SK-N-DZ (cell line): ENCODE measurements at regions not wholly inside any gene's neighbourhood (a gene's known extent, or its start where the extent isn't known, plus 50 kb on each side); places are given as distances from the start of the nearest gene placed in this dataset.

ENCODE experiments used
- DNase-seq: peaks from one replicate; pipeline ENCODE4 v3.0.0-alpha.2; 2015; ENCODE audit warnings: low spot score
- small RNA-seq, 2 experiments: library from RNA; depleted of rRNA; stranded (forward); fragments of <200 nt; gene quantifications; one replicate each; pipeline ENCODE3, GENCODE V24; 2014

- peak; percentile 7 for DNase-seq
Measured at GRCh38 chr15:67980773-67981685, 73.1 kb upstream of the PIAS1 start.

DNA sequence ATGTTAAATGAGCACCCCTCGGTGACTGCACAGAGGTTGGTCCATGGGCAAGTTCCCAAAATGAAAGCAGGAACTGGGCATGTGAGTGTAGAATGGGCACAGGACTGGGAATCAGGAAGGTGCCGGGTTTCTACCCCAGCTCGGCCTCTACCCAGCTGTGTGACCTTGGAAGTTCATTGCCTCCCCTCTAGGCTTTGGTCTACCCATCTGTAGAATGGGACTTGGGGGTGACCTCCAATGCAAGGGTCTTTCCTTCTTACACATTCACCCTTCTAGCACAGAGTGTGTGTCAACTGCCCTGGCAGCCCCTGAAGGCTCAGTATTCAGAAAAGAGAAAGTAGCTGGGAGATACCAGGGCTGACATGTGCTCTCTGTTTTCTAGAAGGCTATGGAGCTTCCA, 72.3 kb upstream of the PIAS1 start:
- DNase-seq = no peak

- no peak for DNase-seq
Measured at GRCh38 chr15:67991706-67992105, 62.4 kb upstream of the PIAS1 start.

DNA sequence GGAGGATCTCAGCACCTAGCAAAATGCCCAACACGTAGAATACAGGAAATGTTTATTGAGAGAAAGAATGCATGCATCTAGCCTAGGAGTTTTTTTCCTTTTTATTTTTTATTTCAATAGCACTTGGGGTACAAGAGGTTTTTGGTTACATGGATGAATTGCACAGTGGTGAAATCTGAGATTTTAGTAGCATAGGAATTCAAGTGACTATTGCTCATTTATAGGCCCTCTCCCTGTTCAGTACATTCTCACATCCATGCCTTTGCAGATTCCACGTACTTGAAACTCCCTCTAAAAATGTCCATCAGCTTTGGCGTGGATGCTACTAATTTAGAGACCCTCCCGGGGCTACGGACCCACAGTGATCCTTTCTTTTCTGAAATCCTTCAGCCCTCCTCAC, 61.7 kb upstream of the PIAS1 start:
- DNase-seq = no peak

- DNase-seq = no peak
Measured at GRCh38 chr15:67992834-67993233, 61.3 kb upstream of the PIAS1 start.

GRCh38 chr15:67997996-67998395, 56.1 kb upstream of the PIAS1 start:
- DNase-seq = no peak

DNA sequence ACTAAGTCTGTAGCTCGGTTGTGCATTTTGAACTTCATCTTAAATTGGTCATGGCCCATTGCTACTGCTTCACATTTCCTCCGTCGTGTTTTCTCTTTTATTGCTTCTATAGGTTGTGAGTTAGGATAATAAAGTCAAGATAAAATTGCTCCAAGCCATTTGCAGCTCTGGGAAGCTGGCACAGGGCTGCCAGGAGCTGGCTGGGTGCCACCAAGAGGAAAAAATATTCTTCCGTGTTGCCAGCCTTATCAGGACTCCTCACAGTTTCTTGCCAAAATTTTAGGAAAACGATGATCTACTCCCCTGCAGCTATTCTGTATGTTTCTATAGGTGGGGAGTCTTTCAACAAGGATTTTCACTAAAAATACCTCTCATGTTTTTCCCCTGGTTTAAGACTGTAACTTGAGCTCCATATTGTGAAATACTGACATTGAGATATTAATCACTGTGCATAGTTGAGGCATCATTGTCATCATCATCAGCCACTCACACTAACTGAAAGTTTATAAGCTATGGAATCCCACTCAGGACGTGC, 55.4 kb upstream of the PIAS1 start:
- DNase-seq = no peak

- no peak for DNase-seq
Measured at GRCh38 chr15:67999320-68000100, 54.6 kb upstream of the PIAS1 start.

DNA sequence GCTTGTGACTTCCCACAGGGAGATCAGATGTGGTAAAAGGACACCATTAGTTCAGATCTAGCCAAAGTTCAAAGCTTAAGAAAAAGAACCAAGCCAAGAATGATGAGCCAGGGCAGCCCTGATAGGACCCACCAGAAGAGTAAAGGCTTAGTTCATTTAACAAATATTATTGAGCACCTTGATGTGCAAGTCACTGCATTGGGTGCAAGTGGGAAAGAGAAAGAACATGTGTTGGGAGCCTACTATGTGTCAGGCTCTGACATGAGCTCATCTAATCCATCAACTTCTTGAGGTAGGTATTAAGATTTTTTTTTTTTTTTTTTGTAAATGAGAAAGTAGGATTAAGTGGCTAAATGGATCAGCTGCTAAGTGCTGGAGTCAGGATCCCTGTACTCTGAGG, 53.4 kb upstream of the PIAS1 start:
- no peak for DNase-seq

GRCh38 chr15:68001811-68002210, 52.3 kb upstream of the PIAS1 start:
- no peak for DNase-seq

GRCh38 chr15:68003297-68003696, 50.8 kb upstream of the PIAS1 start:
- no peak for DNase-seq

Small RNA genes in the stretch of these regions (small RNA-seq; reads per million reads assigned to genes)
- 0 reads per million in 2 experiments for gene AC022254.1
